OCI-LY7 (cell line): ENCODE measurements at regions not wholly inside any gene's neighbourhood (a gene's known extent, or its start where the extent isn't known, plus 50 kb on each side); places are given as distances from the start of the nearest gene placed in this dataset.

Experiments
- BruUV-seq: library from RNA; stranded (reverse); fragments of 400-500 nt; replicated peaks from 2 replicates; lab custom pipeline; 2021; lab: Mats Ljungman, UMichigan
- CTCF ChIA-PET: fragments of 300-600 bp; sonication (Branson Sonifier 250); formaldehyde crosslinking; loops from one replicate; lab custom pipeline; 2022; ENCODE audit warnings: antibody characterized with exemption; ENCODE audit not compliant: unreplicated experiment; lab: Charles Lee
- POLR2A ChIA-PET: fragments of 300-600 bp; sonication (Branson Sonifier 250); formaldehyde crosslinking; loops from one replicate; lab custom pipeline; 2022; ENCODE audit warnings: antibody characterized with exemption; lab: Charles Lee
- DNase-seq: peaks from one replicate; pipeline ENCODE4 v3.0.0-alpha.2; 2015; ENCODE audit warnings: low spot score
- H2AFZ ChIP-seq: fragments of 200-600 bp; sonication (generic), shearing (Covaris generic); 2 replicates; pipeline ENCODE4 v1.6.1; 2014; ENCODE audit warnings: mild to moderate bottlenecking, antibody characterized with exemption, low read length, moderate library complexity
- H3K27ac ChIP-seq: fragments of 200-600 bp; sonication (generic); 2 replicates; pipeline ENCODE4 v1.5.1; 2014; ENCODE audit warnings: mixed run types, low read depth, mild to moderate bottlenecking, moderate library complexity, low read length, inconsistent platforms; ENCODE audit not compliant: poor library complexity, severe bottlenecking
- H3K36me3 ChIP-seq: fragments of 200-600 bp; sonication (generic); 2 replicates; pipeline ENCODE4 v1.6.1; 2014; ENCODE audit warnings: mild to moderate bottlenecking, antibody characterized with exemption, low read length, moderate library complexity, mixed read lengths; ENCODE audit not compliant: insufficient read depth
- H3K4me1 ChIP-seq: fragments of 200-600 bp; sonication (generic); 2 replicates; pipeline ENCODE4 v1.5.1; 2014; ENCODE audit warnings: mild to moderate bottlenecking, low read length; ENCODE audit not compliant: insufficient read depth, poor library complexity, severe bottlenecking
- H3K4me2 ChIP-seq: fragments of 200-600 bp; sonication (generic); 2 replicates; pipeline ENCODE4 v1.6.1; 2014; ENCODE audit warnings: mild to moderate bottlenecking, low read length
- H3K4me3 ChIP-seq: fragments of 200-600 bp; sonication (generic); 2 replicates; pipeline ENCODE4 v1.5.1; 2014; ENCODE audit warnings: mild to moderate bottlenecking, low read depth, low read length; ENCODE audit not compliant: poor library complexity, severe bottlenecking
- H3K79me2 ChIP-seq: fragments of 200-600 bp; sonication (generic); 2 replicates; pipeline ENCODE4 v1.6.1; 2016; ENCODE audit warnings: low read depth, mild to moderate bottlenecking, low read length, moderate library complexity, mixed read lengths; ENCODE audit not compliant: insufficient read depth
- H3K9me2 ChIP-seq: fragments of 200-600 bp; sonication (generic); 2 replicates; pipeline ENCODE4 v1.6.1; 2016; ENCODE audit warnings: mild to moderate bottlenecking, low read length, mixed read lengths; ENCODE audit not compliant: insufficient read depth
- H3K9me3 ChIP-seq: fragments of 200-600 bp; sonication (generic); 2 replicates; pipeline ENCODE4 v1.6.1; 2014; ENCODE audit warnings: mild to moderate bottlenecking, mixed run types, low read length, mixed read lengths
- H4K20me1 ChIP-seq: fragments of 200-600 bp; sonication (generic); 2 replicates; pipeline ENCODE4 v1.6.1; 2014; ENCODE audit warnings: mild to moderate bottlenecking, antibody characterized with exemption, low read length, moderate library complexity, mixed read lengths; ENCODE audit not compliant: insufficient read depth
- EZH2phosphoT487 ChIP-seq: fragments of 200-600 bp; sonication (generic); IDR thresholded peaks from 2 replicates; pipeline ENCODE4 v1.6.1; 2018; ENCODE audit warnings: low read depth, borderline replicate concordance, mild to moderate bottlenecking, mixed run types, antibody characterized with exemption, low read length, moderate library complexity, mixed read lengths
- intact Hi-C: fragments of 100-400 bp; cut with micrococcal nuclease; formaldehyde crosslinking; loops from one replicate; pipeline ENCODE4 v1.10.0; 2022; ENCODE audit not compliant: unreplicated experiment
- TF ChIP-seq, protein P1 (sequence below): fragments of 200-600 bp; sonication (generic); conservative IDR thresholded peaks from 2 replicates; pipeline ENCODE4 v1.5.1; 2014; ENCODE audit warnings: mild to moderate bottlenecking, antibody characterized with exemption, low read length, moderate library complexity, mixed read lengths

- Histone ChIP-seq H3K36me3 (no peaks in the 10 kb centered on the region), H3K4me1 (peaks cover 12% of the 10 kb centered on the region), H3K9me3 (no peaks in the 10 kb centered on the region), H3K27ac (no peak overlapping the region), H3K79me2 (no peaks in the 10 kb centered on the region), H4K20me1 (no peaks in the 10 kb centered on the region), H3K4me2 (no peak overlapping the region), H2AFZ (no peak overlapping the region), H3K9me2 (no peaks in the 10 kb centered on the region), H3K4me3 (no peak overlapping the region)
- TF ChIP-seq EZH2phosphoT487, result no peak
- TF ChIP-seq, protein P1, sequence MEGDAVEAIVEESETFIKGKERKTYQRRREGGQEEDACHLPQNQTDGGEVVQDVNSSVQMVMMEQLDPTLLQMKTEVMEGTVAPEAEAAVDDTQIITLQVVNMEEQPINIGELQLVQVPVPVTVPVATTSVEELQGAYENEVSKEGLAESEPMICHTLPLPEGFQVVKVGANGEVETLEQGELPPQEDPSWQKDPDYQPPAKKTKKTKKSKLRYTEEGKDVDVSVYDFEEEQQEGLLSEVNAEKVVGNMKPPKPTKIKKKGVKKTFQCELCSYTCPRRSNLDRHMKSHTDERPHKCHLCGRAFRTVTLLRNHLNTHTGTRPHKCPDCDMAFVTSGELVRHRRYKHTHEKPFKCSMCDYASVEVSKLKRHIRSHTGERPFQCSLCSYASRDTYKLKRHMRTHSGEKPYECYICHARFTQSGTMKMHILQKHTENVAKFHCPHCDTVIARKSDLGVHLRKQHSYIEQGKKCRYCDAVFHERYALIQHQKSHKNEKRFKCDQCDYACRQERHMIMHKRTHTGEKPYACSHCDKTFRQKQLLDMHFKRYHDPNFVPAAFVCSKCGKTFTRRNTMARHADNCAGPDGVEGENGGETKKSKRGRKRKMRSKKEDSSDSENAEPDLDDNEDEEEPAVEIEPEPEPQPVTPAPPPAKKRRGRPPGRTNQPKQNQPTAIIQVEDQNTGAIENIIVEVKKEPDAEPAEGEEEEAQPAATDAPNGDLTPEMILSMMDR, result no peak
- BruUV-seq, result no TSS peak
- intact Hi-C loops, result no loop called here
- ChIA-PET CTCF (no interaction called here), POLR2A (no interaction called here)
- DNase-seq, result no peak
These were observed 122.4 kb upstream of the WSCD1 start for GRCh38 chr17:5947701-5948180.

GRCh38 chr17:5948811-5949210 lies 121.4 kb upstream of the WSCD1 start:
- TF ChIP-seq, protein P1, result no peak
- TF ChIP-seq EZH2phosphoT487, result no peak
- Histone ChIP-seq H3K27ac (no peak overlapping the region), H3K4me3 (no peak overlapping the region), H3K4me2 (no peak overlapping the region), H3K4me1 (peaks cover 2% of the 10 kb centered on the region), H3K9me2 (no peaks in the 10 kb centered on the region), H3K79me2 (no peaks in the 10 kb centered on the region), H3K9me3 (no peaks in the 10 kb centered on the region), H3K36me3 (no peaks in the 10 kb centered on the region), H2AFZ (no peak overlapping the region), H4K20me1 (no peaks in the 10 kb centered on the region)
- ChIA-PET CTCF (no interaction called here), POLR2A (interaction anchor here (1.0 kb wide), 1 partner anchor 9 kb away, joined by 4 read pairs; no protein-coding TSS in a partner anchor)
- no TSS peak for BruUV-seq
- no peak for DNase-seq
- intact Hi-C loops, result no loop called here

- no TSS peak for BruUV-seq
- Histone ChIP-seq H3K4me1 (no peaks in the 10 kb centered on the region), H2AFZ (no peak overlapping the region), H3K4me3 (no peak overlapping the region), H3K9me3 (no peaks in the 10 kb centered on the region), H3K9me2 (no peaks in the 10 kb centered on the region), H3K4me2 (no peak overlapping the region), H3K79me2 (no peaks in the 10 kb centered on the region), H3K36me3 (no peaks in the 10 kb centered on the region), H4K20me1 (no peaks in the 10 kb centered on the region), H3K27ac (no peak overlapping the region)
- intact Hi-C loops, result no loop called here
- no peak for DNase-seq
- CTCF ChIA-PET, result no interaction called here
- TF ChIP-seq EZH2phosphoT487, result no peak
- TF ChIP-seq, protein P1, result no peak
- POLR2A ChIA-PET, result no interaction called here
These were observed 119.3 kb upstream of the WSCD1 start for GRCh38 chr17:5950878-5951277.
